GM19468 (cell line): ENCODE measurements at regions not wholly inside any gene's neighbourhood (a gene's known extent, or its start where the extent isn't known, plus 50 kb on each side); places are given as distances from the start of the nearest gene placed in this dataset.
"Not testable (repeated sequence)": the region's sequence is repeated elsewhere in the genome, so short reads cannot be mapped to it uniquely, and the experiment has no call there.

Experiments
- ATAC-seq: cut with Tn5 transposase; IDR thresholded peaks from one replicate; pipeline ENCODE4 v1.9.1; 2021; ENCODE audit warnings: mild to moderate bottlenecking, moderate library complexity, moderate number of reproducible peaks; ENCODE audit not compliant: unreplicated experiment; ENCODE audit errors: extremely low read depth

- ATAC-seq, result no peak
Observed at GRCh38 chr11:24247846-24248245, 249.0 kb upstream of the LUZP2 start.

GRCh38 chr11:24249921-24250320, 246.9 kb upstream of the LUZP2 start:
- ATAC-seq, result no peak

- no peak for ATAC-seq
Observed at GRCh38 chr11:24253237-24253760, 243.6 kb upstream of the LUZP2 start.

- ATAC-seq, result no peak
Observed at GRCh38 chr11:24264868-24265267, 232.0 kb upstream of the LUZP2 start.

DNA sequence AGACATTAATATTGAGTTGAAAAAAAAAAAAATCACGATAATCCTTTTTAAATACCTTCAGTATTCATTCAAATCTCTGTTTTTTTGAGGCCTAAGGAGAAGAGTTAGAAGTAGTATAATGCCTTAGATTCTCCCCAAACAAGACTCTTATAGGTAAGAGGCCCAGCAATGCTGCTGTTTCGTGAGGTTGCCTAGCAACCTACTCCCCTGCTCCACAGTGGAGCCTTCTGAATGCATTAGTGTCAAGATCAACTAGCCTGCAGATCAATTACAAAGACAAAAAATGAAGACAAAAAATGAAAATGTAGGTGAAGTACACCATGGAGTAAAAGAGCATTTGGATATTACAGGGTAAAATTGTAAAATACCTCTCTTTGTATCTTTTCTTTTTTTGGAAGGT, 229.8 kb upstream of the LUZP2 start:
- no peak for ATAC-seq

DNA sequence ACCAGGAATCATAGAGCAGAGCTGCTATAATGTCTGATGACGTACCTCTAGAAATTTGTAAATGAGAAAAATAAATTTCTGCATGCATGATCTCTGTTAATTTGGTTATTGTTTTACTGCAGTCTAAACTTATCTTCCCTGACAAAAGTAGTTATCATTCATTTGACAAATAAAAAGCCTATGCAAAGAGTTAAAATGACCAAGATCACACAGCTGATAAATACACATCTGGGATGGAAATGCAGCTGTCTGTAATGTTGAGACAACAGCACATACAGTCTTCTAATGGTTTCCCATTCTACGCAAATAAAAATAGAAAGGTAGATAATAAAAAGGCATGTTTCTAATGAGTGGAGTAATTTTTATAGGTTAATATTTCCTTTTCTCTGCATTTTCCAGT, 225.1 kb upstream of the LUZP2 start:
- ATAC-seq, result no peak

DNA sequence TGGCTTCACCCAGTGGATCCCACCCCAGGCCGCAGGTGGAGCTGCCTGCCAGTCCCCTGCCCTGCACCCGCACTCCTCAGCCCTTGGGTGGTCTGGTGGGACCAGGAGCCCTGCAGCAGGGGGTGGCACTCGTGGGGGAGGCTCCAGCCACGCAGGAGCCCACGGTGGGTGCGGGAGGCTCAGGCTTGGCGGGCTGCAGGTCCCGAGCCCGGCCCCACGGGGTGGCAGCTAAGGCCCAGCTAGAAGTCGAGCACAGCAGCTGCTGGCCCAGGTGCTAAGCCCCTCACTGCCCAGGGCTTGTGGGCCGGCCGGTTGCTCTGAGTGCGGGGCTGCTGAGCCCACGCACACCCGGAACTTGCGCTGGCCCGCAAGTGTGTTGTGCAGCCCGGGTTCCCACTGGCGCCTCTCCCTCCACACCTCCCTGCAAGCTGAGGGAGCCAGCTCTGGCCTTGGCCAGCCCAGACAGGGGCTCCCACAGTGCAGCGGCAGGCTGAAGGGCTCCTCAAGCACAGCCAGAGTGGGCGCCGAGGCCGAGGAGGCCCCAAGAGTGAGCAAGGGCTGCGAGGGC, 222.6 kb upstream of the LUZP2 start:
- not testable (repeated sequence) for ATAC-seq

DNA sequence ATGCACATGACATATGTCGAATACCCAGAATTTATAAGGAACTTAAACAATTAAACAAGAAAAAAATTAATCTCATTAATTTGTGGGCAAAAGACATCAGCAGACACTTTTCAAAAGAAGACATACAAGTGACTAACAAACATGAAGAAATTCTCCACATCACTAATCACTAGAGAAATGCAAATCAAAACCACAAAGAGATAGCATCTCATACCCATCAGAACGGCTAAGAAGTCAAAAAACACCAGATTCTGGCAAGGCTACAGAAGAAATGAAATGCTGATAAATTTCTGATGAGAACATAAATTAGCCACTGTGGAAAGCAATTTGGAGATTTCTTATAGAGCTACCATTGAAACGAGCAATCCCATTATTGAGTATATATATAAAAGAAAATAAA, 210.6 kb upstream of the LUZP2 start:
- no peak for ATAC-seq

GRCh38 chr11:24289301-24289700, 207.6 kb upstream of the LUZP2 start:
- no peak for ATAC-seq

- ATAC-seq, result no peak
Observed at GRCh38 chr11:24293964-24294363, 202.9 kb upstream of the LUZP2 start.

- ATAC-seq, result no peak
Observed at GRCh38 chr11:24295360-24295759, 201.5 kb upstream of the LUZP2 start.

- ATAC-seq, result no peak
Observed at GRCh38 chr11:24297461-24297860, 199.4 kb upstream of the LUZP2 start.

DNA sequence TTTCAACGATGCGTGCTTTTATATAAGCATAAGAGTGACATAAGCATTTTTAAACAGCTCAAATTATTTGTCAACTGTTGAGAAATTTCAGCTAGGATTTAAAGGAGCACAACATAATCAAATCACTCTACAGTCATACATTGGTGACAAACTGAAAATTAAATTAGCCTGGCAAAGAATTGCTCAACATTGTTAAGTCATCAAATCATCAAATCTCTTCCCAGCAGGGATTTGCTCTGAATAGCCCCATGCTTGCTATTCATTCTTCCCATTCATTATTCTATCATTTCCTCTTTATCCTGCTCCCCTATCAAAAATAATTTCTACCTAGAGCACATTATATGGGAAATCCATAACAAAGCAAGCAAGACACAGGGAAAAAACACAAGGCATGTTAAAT, 198.7 kb upstream of the LUZP2 start:
- no peak for ATAC-seq

DNA sequence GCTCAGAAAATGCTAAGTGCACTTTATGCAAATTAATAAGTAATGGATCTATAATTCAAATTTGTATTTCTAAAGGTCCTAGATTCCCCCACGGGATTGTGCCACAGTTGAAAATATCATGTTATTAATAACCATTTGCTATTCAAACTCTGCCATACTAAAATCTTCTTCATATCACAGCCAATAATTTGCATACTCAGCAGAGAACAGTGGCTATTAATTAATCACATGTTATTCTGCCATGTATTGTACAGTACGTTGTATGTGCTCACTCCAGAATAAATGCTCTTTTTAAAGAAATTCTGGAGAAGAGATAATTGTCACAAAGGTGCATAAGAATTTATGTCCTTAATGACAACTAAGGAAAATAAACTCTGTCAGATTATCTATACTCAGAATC, 184.9 kb upstream of the LUZP2 start:
- no peak for ATAC-seq

DNA sequence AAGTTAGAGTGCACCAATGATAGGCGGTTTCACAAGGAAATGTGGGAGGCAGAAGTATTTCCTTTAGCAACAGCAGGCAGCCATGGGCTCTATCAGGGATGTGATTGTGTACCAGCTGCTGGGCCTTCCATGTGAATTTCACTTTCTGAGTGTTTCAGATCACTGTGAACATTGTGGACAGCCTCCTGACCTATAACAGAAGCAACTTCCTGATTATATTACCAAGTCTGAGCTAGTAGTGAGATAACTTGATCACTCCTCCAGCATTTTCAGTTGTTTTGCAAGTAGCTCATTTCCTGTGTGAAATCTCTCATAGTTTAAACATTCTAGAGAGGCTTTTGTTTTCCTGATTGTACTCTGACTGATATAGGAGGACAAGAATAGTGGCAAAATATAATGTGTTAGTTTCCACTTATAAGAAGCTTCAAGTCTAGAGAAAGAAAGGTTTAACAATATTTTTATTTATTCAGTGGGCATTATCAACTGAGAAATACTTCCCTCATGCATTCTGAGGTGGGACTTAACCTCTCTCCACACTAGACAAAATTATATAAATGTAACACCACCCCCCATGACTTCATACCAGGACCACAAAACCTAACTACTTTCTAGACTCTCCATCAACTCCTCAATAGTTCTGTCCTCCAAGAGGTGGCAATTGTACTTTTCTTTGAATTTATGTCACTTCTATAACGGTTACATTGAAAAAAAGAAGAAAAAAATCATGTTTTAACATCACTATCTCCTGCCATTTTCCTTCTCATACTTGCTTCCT, 184.2 kb upstream of the LUZP2 start:
- no peak for ATAC-seq

DNA sequence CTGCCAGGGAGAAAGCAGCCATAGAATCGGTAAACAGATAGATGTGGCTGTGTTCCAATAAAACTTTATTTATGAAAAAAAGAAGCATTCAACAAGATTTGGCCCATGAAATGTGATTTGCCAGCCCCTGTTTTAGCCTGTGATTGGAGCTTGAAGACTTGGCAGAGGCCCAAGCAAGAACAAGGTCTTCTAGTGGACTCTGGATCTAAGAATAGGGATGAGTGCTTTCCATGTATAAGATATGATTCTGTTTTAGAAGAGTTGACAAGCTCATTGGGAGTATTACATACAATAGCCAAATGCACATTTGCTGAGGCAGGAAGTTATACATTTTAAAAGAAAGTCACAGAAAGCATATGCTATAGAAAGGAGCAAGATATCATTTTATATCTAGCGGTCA, 175.6 kb upstream of the LUZP2 start:
- no peak for ATAC-seq

GRCh38 chr11:24324211-24324610, 172.6 kb upstream of the LUZP2 start:
- ATAC-seq, result no peak

GRCh38 chr11:24344222-24344621, 152.6 kb upstream of the LUZP2 start:
- ATAC-seq, result no peak

GRCh38 chr11:24348908-24349307, 147.9 kb upstream of the LUZP2 start:
- ATAC-seq, result no peak

GRCh38 chr11:24351179-24351578, 145.7 kb upstream of the LUZP2 start:
- ATAC-seq, result no peak

GRCh38 chr11:24356501-24356900, 140.4 kb upstream of the LUZP2 start:
- ATAC-seq, result no peak
